ENCODE measurements at regions not wholly inside any gene's neighbourhood (a gene's known extent, or its start where the extent isn't known, plus 50 kb on each side); places are given as distances from the start of the nearest gene placed in this dataset.

DNA sequence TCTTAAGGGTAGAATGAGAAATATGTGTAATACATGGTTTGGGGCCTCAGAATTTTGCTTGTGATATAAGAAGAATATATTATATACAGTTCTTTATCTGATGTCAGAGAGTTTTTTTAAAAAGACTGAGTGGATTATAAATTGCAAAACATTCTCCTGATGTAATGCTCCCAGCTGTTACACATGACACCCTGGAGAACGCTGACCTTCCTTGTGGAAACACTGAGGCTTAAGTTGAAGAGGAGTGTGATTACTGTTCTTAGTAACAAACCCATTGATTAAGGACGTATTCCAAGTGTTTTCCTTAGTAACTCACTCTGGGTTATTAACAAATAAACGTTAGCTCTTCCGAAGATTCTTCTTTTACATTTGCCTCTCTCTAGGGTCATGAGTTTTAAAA lies 1069.3 kb upstream of the CNTNAP5 start:
- Mint-ChIP-seq H3K4me1 (ENCODE audit: low read depth) (no peaks in the 10 kb centered on the region), H3K4me3 (no peak overlapping the region), H3K36me3 (ENCODE audit: low read depth) (no peaks in the 10 kb centered on the region), H3K27me3 (no peaks in the 10 kb centered on the region), H3K27ac (no peak overlapping the region), H3K9me3 (peaks cover 26% of the 10 kb centered on the region)
- DNase-seq = no peak

DNA sequence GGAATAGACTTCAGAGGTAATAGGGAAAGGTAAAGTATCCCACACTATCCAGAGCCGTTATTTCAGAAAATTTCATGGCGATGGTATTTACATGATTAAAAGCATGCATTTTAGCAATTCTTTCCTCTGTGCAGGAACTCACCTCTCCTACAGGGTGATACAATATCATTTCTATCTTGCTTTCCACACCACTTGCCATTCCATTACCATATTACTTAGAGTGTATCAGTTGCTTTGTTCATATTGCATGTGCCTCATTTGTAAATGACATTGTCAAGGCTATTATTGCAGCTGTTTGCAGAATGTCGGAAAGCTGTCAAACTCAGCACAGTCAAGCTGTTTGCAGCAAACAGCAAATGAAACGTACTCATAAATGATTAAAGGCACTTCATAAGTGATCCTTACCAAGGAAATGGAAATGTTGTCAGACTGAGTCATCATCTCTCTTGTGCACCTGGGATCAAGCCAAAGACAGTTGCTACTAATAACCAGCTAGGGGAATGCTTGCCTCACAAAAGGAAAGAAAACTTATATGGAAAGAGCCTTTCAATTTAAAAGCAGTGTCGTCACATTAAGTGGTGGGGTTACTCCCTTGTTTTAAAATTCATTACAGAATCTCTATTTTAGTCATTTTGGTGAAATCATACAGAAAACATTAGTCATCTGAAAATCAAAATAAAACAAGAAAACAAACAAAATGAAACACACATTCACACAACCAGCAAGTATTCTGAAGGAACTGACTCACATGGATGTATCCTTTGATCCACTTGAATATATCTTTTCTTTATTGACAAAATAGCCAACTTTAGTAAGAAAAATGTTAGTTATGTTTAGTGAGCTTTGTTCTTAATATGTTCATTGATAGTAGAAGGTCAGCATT lies 1064.1 kb upstream of the CNTNAP5 start:
- H3K27me3 Mint-ChIP-seq = no peaks in the 10 kb centered on the region
- DNase-seq = no peak
- no peak overlapping the region for H3K27ac Mint-ChIP-seq
- no peaks in the 10 kb centered on the region for H3K4me1 Mint-ChIP-seq (ENCODE audit: low read depth)
- H3K36me3 Mint-ChIP-seq (ENCODE audit: low read depth) = no peaks in the 10 kb centered on the region
- H3K9me3 Mint-ChIP-seq = peaks cover 7% of the 10 kb centered on the region
- no peak overlapping the region for H3K4me3 Mint-ChIP-seq

DNA sequence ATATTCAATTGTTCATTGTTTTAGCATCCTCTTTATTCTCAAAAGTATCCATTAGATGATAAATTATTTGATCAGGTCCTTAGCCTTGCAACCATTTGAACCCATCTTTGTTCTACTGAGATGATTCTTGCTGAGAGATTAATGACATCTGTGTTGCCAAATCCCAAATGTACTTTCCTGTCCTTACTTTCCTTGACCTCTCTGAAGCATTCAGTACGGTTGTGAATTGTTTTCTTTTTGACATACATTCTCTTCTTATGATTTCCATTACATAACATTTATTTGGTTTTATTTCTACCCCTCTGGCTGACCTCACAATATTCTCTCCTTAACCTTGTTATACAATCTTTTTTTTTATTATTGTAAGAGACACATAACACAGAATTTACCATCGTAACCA lies 1058.6 kb upstream of the CNTNAP5 start:
- Mint-ChIP-seq H3K36me3 (ENCODE audit: low read depth) (no peaks in the 10 kb centered on the region), H3K4me1 (ENCODE audit: low read depth) (no peaks in the 10 kb centered on the region), H3K4me3 (no peak overlapping the region), H3K27me3 (no peaks in the 10 kb centered on the region), H3K27ac (no peak overlapping the region), H3K9me3 (peaks cover 30% of the 10 kb centered on the region)
- no peak for DNase-seq

DNA sequence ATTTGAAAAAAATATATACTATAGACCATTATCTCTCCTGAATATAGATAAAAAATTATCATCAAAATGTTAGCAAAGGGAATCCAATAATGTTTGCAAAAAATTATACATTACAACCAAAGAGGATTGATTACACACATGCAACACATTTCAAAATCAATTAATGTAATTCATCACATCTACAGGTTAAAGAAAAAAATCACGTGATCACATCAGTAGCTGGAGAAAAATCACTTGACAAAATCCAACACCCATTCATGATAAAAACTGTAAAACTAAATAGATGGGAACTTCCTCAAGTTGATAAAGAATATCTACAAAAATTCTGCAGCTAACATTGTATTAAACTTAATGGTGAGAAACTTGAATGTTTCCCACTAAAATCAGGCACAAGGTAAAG lies 1047.5 kb upstream of the CNTNAP5 start:
- Mint-ChIP-seq H3K4me3 (no peak overlapping the region), H3K27me3 (no peaks in the 10 kb centered on the region), H3K36me3 (ENCODE audit: low read depth) (no peaks in the 10 kb centered on the region), H3K9me3 (peaks cover 11% of the 10 kb centered on the region), H3K4me1 (ENCODE audit: low read depth) (no peaks in the 10 kb centered on the region), H3K27ac (no peak overlapping the region)
- no peak for DNase-seq

DNA sequence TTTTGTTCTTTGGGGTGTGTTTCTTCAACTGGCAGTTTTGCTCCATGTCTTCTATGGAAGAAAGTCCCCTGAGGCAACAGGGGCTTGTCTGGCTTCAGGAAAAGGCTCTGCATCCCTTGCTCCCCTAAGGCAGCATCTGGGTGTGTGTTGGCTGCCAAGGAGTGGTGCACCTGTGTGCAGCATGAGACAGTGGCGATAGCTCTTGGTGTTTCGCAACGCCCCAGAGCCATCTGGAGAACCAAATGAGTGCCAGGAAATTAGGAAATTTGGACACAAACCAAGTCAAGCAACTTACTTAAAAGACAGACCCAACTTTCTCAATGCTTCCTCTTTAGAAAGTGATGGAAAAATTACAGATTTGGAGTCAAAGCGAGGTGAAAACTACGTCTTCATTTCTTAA lies 1044.4 kb upstream of the CNTNAP5 start:
- peaks cover 12% of the 10 kb centered on the region for H3K9me3 Mint-ChIP-seq
- H3K27me3 Mint-ChIP-seq = no peaks in the 10 kb centered on the region
- no peaks in the 10 kb centered on the region for H3K36me3 Mint-ChIP-seq (ENCODE audit: low read depth)
- H3K4me3 Mint-ChIP-seq = no peak overlapping the region
- H3K4me1 Mint-ChIP-seq (ENCODE audit: low read depth) = no peaks in the 10 kb centered on the region
- DNase-seq = no peak
- no peak overlapping the region for H3K27ac Mint-ChIP-seq

DNA sequence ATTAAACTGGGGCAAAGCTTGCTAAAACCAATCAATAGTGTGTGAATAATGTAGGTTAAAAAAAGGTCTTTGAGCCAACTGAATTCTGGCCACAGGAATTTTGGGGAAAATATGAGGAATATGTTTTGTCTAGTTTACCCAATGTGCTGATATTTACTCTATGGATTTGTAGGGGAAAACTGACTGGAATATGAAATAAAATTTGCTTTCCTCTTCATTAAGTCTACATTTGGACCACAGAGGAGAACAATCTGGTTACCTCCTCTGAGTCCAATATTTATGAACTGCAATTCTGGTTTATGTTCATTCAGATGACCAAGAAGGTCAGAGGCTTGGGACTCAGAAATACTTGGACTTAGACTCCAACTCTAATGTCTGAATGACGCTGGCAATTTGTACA lies 1042.2 kb upstream of the CNTNAP5 start:
- H3K36me3 Mint-ChIP-seq (ENCODE audit: low read depth) = no peaks in the 10 kb centered on the region
- peaks cover 12% of the 10 kb centered on the region for H3K9me3 Mint-ChIP-seq
- H3K27ac Mint-ChIP-seq = no peak overlapping the region
- no peak for DNase-seq
- H3K4me1 Mint-ChIP-seq (ENCODE audit: low read depth) = no peaks in the 10 kb centered on the region
- no peaks in the 10 kb centered on the region for H3K27me3 Mint-ChIP-seq
- H3K4me3 Mint-ChIP-seq = no peak overlapping the region

DNA sequence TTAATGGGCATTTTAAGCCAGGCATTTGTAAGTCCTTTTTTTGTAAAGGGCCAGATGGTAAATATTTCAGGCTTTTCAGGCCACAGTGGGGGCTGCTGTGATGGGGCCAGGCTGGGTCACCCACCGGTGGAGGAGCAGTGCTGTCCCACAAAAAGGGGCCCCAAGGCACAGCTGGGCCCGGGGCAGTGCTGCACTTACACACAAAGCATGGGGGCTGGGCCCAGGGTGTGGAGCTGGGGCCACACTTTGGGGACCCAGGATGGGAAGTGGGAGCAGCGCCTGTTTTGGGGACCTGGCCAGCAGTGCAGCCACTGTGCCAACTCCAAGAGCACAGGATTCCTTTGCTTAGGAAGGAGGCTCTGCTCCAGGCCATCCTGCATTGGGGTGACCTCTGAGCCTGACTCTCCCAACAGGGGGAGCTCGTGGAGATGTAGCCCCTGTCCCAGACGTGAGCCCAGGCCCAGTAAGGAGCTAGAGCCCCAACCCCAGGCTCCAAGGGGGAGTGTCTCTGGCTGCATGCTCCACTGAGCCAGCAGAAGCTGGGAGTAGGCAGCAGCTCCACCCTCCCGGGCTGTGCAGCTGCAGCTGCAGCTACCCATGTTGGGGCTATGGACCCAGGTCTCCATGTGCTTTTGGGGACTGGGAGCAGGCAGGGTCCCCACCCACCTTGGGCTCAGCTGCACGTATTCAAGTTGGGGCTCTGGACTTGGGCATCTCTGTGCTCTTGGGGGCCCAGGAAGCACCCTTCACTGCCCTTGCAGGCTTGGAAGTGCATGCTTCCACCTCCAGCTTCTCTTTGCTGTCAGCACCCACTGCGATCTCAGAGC lies 1036.5 kb upstream of the CNTNAP5 start:
- no peak for DNase-seq
- H3K4me3 Mint-ChIP-seq = no peak overlapping the region
- H3K4me1 Mint-ChIP-seq (ENCODE audit: low read depth) = no peaks in the 10 kb centered on the region

DNA sequence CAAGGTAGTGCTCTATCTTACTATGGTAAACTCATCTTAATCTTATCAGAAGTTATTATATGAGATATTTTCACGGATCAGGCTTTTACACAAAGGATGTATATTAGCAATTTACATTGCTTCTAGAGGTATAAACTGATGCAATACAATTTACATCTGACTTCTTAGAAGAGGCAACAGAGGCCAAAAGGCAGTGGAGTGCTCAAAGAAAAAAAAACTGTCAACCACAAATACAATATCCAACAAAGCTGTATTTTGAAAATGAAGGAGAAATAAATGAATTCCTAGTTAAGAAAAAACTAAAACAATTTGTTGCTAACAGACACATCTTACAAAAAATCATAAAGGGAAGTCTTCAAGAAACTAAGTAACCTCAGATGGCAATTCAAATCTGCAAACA lies 1031.5 kb upstream of the CNTNAP5 start:
- H3K27ac Mint-ChIP-seq = no peak overlapping the region
- no peak for DNase-seq
- peaks cover 11% of the 10 kb centered on the region for H3K9me3 Mint-ChIP-seq
- no peak overlapping the region for H3K4me3 Mint-ChIP-seq
- H3K27me3 Mint-ChIP-seq = no peaks in the 10 kb centered on the region
- H3K36me3 Mint-ChIP-seq (ENCODE audit: low read depth) = no peaks in the 10 kb centered on the region
- no peaks in the 10 kb centered on the region for H3K4me1 Mint-ChIP-seq (ENCODE audit: low read depth)

More for the DNA sequence above, 1036.5 kb upstream of the CNTNAP5 start:
- Mint-ChIP-seq H3K27me3 (no peaks in the 10 kb centered on the region), H3K36me3 (ENCODE audit: low read depth) (no peaks in the 10 kb centered on the region), H3K9me3 (peaks cover 12% of the 10 kb centered on the region), H3K27ac (no peak overlapping the region)

DNA sequence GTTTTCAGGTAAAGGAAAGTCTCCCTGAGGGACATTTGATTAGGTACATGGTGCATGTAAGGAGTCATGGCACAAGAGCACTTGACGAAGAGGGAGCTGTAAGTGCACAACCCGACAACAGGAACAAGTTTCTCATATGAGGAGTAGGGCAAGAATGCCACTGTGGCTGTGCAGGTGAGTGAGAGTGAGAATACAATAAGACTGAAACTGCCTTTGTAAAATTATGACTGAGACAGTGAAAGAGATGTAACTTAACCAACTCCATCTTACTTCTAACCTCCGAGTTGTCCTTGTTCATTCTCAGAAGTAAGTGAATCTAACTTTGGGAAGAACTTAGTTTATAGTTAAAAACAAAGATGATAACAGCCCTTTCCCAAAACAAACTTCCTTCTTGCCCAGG lies 1025.8 kb upstream of the CNTNAP5 start:
- DNase-seq = no peak
- no peaks in the 10 kb centered on the region for H3K4me1 Mint-ChIP-seq (ENCODE audit: low read depth)
- H3K36me3 Mint-ChIP-seq (ENCODE audit: low read depth) = no peaks in the 10 kb centered on the region
- no peaks in the 10 kb centered on the region for H3K27me3 Mint-ChIP-seq
- no peak overlapping the region for H3K27ac Mint-ChIP-seq
- H3K9me3 Mint-ChIP-seq = peaks cover 21% of the 10 kb centered on the region
- no peak overlapping the region for H3K4me3 Mint-ChIP-seq

DNA sequence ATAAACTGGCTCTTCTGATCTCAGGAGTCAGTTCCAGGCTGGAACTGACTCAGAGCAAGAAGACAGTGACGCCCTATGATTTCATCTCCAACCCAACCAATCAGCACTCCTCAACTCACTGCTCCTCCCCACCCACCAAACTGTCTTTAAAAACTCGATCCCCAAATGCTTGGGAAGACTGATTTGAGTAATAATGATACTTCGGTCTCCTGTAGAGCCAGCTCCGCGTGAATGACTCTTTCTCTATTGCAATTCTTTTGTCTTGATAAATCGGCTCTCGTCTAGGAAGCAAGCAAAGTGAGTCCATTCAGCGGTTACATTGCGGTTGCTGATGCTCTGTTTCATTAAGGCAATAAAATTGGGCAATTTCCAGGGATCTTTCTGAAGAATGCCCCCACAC lies 1025.3 kb upstream of the CNTNAP5 start:
- H3K4me1 Mint-ChIP-seq (ENCODE audit: low read depth) = no peaks in the 10 kb centered on the region
- peaks cover 21% of the 10 kb centered on the region for H3K9me3 Mint-ChIP-seq
- H3K4me3 Mint-ChIP-seq = no peak overlapping the region
- H3K27ac Mint-ChIP-seq = no peak overlapping the region
- no peaks in the 10 kb centered on the region for H3K36me3 Mint-ChIP-seq (ENCODE audit: low read depth)
- H3K27me3 Mint-ChIP-seq = no peaks in the 10 kb centered on the region
- no peak for DNase-seq

DNA sequence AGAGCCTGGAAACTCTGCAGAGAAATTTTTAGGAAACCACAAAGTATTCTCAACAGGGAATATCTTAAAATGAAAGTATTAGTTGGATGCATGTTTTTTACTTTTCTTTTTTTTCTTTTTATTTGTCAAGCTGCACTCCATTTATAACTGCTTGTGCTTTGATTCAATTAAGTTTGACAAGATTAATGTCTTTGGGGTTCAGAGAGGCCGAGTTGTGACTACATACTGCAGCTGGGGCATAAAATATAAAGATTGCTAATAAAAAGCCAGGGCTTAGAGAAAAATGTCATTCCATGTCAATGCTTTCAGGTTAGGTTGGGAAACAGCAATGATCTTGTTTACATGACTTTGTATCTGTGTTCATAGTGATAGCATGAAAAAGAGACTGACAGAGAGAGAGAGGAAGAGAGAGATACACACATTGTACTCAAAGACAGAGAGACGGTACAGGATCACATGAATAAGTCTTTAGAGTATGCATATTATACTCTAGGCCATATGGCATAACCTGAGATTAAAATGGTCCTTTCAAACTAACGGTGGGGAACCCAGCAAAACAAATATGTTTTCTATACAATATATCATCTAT lies 1022.3 kb upstream of the CNTNAP5 start:
- DNase-seq = no peak
- Mint-ChIP-seq H3K9me3 (peaks cover 36% of the 10 kb centered on the region), H3K36me3 (ENCODE audit: low read depth) (no peaks in the 10 kb centered on the region), H3K4me1 (ENCODE audit: low read depth) (no peaks in the 10 kb centered on the region), H3K4me3 (no peak overlapping the region), H3K27me3 (no peaks in the 10 kb centered on the region), H3K27ac (no peak overlapping the region)

DNA sequence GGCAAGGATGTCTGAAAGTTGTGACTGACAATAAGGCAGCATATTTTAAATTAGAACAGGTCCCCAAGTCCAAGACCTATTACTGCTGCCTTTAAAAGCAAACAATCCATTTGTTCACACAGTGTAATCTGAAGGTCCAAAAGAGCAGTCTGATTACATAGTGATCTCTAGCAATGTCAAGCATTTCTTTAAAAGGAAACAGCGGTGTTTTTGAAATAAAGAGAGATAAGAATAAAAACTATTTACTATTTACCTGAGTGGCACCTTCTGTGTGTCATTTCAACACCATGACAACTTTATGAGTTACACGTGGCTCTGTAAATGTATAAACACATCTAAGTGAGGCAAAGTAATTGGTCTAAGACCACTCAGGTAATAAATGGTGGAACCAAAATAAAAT lies 1009.9 kb upstream of the CNTNAP5 start:
- DNase-seq = no peak
- H3K36me3 Mint-ChIP-seq (ENCODE audit: low read depth) = no peaks in the 10 kb centered on the region
- no peak overlapping the region for H3K27ac Mint-ChIP-seq
- no peaks in the 10 kb centered on the region for H3K27me3 Mint-ChIP-seq
- peaks cover 12% of the 10 kb centered on the region for H3K9me3 Mint-ChIP-seq
- H3K4me3 Mint-ChIP-seq = no peak overlapping the region
- no peaks in the 10 kb centered on the region for H3K4me1 Mint-ChIP-seq (ENCODE audit: low read depth)

DNA sequence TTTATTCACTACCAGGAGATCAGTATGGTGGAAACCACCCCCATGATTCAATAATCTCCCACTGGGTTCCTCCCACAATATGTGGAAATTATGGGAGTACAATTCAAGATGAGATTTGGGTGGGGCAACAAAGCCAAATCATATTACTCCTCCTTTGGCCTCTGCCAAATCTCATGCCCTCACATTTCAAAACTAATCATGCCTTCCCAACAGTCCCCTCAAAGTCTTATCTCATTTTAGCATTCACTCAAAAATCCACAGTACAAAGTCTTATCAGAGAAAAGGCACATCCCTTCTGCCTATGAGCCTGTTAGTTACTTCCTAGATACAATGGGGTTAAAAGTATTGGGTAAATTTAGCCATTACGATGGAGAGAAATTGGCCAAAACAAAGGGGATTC lies 989.5 kb upstream of the CNTNAP5 start:
- H3K9me3 Mint-ChIP-seq = peaks cover 28% of the 10 kb centered on the region
- no peaks in the 10 kb centered on the region for H3K36me3 Mint-ChIP-seq (ENCODE audit: low read depth)
- H3K4me3 Mint-ChIP-seq = no peak overlapping the region
- no peak for DNase-seq
- no peak overlapping the region for H3K27ac Mint-ChIP-seq
- H3K4me1 Mint-ChIP-seq (ENCODE audit: low read depth) = no peaks in the 10 kb centered on the region
- H3K27me3 Mint-ChIP-seq = no peaks in the 10 kb centered on the region

DNA sequence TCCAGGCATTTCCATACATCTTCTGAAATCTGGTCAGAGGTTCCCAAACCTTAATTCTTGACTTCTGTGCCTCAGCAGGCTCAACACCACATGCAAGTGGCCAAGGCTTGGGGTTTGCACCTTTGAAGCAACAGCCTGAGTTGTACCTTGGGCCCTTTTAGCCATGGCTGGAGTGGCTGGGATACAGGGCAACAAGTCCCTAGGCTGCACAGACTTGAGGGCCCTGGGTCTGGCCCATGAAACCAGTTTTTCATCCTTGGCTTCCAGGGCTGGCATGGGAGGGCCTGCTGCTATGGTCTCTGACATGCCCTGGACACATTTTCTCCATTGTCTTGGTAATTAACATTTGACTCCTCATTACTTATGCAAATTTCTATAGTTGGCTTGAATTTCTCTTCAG lies 988.8 kb upstream of the CNTNAP5 start:
- H3K4me3 Mint-ChIP-seq = no peak overlapping the region
- H3K27ac Mint-ChIP-seq = no peak overlapping the region
- no peaks in the 10 kb centered on the region for H3K27me3 Mint-ChIP-seq
- H3K4me1 Mint-ChIP-seq (ENCODE audit: low read depth) = no peaks in the 10 kb centered on the region
- peaks cover 25% of the 10 kb centered on the region for H3K9me3 Mint-ChIP-seq
- no peak for DNase-seq
- no peaks in the 10 kb centered on the region for H3K36me3 Mint-ChIP-seq (ENCODE audit: low read depth)

DNA sequence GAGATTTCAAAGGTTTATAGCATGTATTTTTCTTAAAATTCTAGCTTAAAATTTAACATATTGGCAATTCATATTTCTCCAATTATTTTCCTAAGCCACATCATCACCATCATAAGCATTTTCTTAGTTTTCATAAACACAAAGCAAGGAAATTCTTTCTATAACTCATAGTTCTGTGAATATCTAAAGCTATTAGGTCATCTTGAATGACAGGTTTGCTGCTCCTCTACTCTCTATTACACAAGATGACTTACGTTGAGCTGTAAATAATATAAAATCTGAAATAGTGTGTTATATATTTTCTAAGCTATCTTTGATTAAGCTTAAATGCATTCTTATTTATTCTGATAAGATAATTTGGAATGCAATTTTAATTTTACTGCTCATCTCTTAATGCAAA lies 984.6 kb upstream of the CNTNAP5 start:
- Mint-ChIP-seq H3K4me3 (no peak overlapping the region), H3K9me3 (peaks cover 12% of the 10 kb centered on the region), H3K4me1 (ENCODE audit: low read depth) (no peaks in the 10 kb centered on the region), H3K36me3 (ENCODE audit: low read depth) (no peaks in the 10 kb centered on the region), H3K27ac (no peak overlapping the region), H3K27me3 (no peaks in the 10 kb centered on the region)
- DNase-seq = no peak
